SIG-M5 treated with dmso at 0.1 percent for 504 hours (cell line): ENCODE measurements at regions not wholly inside any gene's neighbourhood (a gene's known extent, or its start where the extent isn't known, plus 50 kb on each side); places are given as distances from the start of the nearest gene placed in this dataset.
"Not testable (repeated sequence)": the region's sequence is repeated elsewhere in the genome, so short reads cannot be mapped to it uniquely, and the experiment has no call there.

ENCODE experiments used
- DNase-seq: peaks from one replicate; lab custom pipeline; 2025; ENCODE audit not compliant: unreplicated experiment; lab: John Stamatoyannopoulos, UW

DNA sequence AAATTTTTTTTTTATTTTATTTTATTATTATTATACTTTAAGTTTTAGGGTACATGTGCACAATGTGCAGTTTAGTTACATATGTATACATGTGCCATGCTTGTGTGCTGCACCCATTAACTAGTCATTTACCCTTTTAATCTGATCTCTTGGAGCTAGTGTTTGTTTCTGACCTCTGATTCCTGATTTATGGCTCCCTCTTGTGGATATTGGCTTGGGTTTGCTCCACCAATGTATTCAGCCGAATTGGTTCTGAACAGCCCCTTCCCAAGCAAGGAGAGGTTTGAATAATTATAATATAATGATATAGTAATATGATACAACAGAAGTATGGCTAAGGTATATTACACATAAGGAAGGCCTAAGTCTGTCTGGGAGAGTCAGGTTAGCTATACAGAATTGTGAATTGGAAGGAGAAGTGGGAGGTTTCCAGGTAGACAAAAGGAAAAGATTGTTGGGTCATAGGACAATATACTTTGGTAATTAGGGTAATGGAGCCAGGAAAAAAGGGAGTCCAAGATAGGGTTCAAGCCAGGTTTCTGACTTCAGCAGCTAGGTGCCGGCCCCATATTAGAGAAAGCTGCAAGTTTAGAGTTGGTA, 53.1 kb upstream of the HMCN1 start:
- DNase-seq, result peak; percentile 78

DNA sequence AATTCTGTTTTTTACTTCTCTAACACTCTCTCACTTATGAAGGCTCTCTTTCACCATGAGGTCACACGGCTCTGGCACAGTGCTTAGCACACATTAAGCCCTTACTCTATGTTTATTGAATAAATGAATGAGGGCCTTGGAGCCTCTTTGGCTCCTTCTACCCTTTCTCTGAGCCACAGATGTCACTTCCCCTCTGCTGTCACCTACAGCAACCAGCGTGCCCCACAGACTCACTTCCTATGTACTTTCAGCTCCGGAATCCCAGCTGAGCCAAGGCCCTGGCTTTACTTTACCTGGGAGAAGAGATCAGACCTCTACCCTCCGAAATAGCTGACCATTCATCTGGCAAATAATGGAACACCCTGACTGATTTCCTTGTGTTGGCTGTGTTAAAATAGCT, 53.7 kb upstream of the HMCN1 start:
- DNase-seq, result peak; percentile 34

DNA sequence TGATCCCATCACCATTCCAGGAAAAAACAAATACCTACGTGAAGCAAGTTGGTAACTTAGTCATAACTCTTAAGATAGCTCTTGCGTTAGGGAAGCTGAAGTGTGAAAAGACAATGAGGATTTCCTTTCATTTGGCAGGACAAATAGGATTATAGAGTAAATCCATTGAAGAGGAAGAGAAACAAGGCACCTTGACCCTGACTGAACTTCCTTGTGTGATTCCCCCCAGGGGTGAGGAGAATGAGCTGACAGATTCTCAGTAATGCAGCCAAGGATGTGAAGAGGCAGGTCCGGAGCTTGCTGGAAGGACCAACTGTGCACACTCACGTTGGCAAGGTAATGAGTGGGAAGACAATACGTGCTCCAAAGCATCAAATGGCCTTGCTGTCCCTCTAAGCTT, 55.0 kb upstream of the HMCN1 start:
- no peak for DNase-seq

DNA sequence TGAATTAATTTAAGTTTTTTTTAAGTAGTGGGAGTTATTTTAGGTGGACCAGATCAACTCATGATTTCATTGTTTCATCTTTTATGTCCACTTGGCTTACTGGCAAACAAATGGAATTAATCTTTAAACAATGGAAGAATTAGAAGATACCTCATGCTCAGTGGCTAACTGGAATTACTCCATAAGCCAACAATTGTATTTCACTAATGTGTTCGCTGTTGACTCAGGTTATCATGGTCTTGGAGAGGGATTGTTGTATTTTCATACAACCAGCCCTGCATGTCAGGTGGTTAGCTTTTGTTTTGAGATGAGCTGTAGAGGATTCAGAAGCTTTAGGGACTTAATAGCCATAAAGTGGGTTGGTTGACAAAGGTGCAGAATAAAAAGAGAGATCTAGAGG, 57.2 kb upstream of the HMCN1 start:
- no peak for DNase-seq

DNA sequence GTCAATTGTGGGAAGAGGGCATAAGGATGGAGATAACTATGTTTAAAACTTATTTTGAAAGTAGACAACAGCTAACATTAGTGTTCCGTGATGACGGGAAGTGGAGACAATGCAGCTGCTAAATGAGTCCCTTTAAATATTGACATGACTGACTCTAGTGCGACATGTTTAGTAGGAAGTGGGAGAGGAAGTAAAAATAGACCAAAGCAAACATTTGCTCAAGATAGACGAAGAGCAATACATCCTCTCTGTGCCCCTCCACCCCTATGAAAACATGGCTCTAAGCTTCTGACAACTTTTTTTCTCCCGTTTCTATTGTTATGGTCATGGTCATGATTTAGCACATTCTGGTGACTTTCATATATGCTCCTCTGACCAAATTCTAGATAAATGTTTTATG, 60.0 kb upstream of the HMCN1 start:
- DNase-seq, result peak; percentile 89

DNA sequence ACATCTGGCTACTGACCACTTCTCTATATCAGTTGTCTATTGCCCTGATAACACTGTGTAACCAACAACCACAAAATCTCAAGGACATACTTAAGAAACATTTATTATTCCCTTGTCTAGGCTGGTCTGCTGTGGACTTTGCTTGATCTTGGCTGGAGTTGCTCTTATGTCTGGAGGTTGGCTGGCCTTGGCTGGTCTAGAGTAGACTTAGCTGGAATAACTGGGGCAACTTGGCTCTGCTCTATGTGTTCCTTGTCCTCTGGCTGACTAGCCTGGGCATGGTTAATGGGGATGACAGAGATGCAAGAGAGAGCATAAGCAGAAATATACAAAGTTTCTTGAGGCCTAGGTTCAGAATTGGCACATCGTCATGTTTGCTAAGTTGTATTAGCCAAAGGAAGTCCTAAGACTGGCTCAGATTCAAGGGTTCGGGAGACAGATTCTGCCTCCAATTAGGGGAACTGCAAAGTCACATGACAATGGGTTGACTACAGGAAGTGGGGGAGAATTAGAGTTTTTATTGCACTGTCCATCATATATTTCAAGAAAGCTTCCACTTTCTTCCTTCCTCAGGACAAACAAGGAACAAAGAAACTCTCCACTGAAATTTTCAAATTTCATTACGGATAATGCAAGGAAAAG, 61.4 kb upstream of the HMCN1 start:
- DNase-seq, result peak; percentile 33

DNA sequence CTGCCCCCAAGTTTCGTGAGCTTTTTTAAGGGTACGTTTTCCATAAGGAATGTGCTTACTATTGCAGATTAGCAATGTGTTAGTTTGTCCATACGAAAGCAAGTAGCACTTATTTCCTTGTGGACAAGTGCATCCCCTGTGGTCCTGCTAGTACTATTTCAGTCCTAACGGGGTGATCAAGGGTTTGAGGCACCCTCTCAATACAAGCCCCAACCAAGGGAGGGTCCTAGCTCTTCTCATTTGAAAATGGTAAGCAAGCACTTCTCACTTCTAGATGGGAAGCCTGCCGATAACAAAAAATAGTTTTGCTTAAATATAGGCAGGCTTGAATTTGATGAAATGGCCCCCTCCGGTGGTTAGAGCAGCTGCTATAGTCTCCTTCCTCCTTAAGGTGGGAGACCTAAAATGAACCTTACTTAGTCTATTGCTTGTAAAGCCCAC, 64.0 kb upstream of the HMCN1 start:
- peak; percentile 23 for DNase-seq

DNA sequence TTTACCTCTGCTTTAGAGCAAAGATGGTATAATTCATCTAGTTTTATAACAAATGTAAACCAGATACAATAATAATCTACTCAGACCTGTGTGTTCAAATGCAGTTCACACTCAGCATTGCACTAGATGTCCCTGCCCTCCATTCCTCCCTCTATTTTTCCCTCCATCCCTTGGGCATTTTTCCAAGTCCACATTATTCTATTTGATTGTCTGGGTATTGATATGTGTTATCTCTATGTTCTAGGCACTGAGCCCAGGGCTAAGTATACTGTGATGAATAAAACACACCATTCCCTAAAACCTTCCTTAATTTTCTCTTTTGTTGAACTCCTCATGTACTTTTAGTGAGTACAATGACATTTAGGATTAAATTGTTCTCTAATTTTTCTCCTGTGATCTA, 66.2 kb upstream of the HMCN1 start:
- DNase-seq, result no peak

DNA sequence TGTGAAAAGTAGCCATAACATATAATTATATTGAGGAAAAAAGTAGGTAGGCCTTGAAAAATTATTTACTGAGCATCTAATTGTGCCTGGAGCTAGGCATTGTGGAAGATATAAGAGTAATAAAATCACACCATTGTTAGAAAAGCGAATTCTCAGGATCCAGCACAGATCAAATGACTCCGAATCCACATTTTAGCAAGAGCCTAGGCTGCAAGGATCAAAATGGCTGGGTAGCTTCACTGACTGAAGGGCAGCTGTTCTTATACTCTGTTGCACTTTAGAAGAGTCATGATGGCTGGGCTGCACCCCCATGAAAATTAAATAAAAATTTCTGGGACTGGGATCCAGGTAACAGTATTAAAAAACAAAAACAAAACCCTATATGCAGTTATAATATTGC, 67.6 kb upstream of the HMCN1 start:
- no peak for DNase-seq

DNA sequence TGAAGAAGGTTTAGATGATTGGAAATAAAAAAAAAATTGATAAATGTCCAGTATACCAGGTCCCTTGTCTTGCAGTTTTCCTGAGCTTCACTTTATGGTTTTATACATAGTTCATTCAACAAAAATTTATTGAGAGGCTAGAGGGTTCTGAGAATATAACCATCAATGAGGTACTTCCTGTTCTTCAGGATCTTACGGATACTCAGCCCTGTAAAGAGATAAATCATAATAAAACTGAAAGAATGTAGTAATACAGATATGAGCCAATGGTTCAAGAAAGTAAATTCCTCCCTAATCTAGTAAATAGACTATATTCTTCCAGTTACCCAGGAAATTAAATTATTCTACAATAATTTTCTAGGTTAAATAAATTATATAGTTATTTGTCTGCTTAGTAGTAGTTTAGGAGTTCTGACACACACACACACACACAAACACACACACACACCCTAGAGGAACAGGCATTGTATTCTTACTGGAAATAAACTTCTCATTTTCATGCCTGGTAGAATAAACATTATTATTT, 70.4 kb upstream of the HMCN1 start:
- DNase-seq, result no peak

DNA sequence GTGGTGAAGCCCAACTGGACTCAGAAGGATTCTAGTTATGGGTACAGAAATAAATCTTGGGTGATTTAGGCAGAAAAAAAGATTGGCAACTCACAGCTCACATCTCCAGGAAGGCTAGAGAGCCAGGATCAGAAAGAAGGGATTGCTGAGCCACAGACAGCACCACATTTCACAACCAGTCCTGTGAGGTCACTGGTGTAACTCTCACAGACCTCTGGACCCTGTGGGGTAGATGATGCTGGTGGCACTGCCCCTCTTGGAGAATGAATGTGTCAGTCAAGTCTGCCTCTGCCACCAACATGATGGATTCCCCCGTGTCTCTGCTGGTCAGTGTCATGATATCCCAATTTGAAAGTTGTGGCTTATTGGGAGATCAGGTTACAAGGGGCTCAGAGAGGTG, 70.9 kb upstream of the HMCN1 start:
- no peak for DNase-seq

DNA sequence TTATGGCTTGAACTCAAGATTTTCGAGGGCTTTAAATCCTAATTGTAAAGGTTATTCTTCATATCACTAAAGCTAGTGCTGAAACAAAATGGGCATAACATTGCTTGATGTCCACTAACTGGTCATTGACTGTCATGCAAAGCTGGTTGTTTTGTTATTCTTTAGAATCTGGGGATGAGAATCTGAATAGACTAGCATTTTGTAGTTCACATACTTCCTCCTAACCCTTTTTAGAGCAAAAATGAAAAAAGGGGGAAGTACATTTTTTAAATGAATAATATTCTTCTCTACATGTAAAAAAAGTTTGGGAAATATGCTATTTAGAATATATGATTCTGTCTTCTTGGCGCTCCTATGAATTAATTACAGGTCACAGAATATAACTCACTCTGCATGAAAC, 72.2 kb upstream of the HMCN1 start:
- DNase-seq, result no peak

DNA sequence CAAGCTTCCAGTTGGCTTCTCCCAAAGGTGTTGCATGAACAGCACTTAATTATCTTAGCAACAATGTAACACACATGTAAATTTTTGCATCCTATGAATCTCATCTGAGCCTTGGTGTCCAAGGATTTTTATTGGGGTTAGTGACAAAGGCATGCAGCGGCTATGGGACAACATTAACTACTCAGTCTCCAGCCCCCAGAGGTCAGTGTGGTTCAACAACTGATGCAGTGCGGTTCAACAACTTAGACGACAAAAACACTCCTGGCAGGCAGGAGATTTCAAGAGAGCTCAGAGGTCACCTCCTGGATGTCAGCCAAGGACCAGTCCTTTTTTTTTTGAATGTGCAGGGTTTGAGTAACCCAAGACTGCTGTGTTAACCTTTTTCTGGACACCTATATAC, 77.5 kb upstream of the HMCN1 start:
- no peak for DNase-seq

DNA sequence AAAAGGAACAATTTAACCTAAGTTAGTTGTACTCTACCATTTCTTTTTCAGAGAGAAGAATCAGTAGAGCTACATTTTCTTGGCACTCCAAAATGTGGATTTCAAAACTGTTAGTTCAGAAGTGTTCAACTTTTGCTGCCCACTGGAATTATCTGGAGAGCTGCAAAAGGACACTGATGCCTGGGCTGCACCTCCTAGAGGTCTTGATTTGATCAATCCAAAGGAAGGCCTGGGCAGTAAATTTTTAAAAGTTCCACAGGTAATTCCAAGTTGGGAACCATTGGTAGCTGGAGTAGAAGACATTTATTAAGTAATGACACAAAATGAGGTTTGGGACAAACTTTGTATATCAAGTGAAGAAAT, 79.3 kb upstream of the HMCN1 start:
- DNase-seq, result no peak

DNA sequence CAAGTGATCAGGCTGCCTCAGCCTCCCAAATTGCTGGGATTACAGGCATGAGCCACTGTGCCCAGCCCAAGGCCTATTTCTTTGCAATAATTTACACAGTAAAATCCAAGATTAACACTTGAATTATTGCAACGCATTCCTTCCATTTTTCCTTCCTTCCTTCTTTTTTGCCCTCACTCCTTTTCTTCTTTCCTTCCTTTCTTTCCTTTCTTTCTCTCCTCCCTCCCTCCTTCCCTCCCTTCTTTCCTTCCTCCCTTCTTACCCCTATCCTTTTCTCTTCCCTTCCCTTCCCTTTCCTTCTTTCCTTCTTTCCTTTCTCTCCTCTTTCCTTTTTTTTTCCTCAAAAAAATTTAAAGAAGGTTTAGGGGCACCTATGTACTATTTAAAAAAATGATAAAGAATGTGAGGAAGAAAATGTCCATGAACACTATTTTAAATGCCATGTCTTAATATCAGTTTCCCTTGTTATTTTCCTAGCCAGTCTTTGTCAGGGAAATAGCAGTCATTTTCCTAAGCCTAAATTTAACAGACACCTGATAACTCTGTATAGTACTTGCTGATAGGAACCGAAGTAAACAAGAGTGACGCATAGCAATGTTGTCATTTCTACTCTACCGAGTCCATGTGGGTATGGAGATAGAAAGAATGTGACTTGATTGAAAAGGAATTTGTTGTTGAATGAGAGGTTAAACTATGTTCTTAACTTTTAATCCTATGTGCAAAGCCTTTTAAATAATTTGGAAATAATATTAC, 79.8 kb upstream of the HMCN1 start:
- no peak for DNase-seq

DNA sequence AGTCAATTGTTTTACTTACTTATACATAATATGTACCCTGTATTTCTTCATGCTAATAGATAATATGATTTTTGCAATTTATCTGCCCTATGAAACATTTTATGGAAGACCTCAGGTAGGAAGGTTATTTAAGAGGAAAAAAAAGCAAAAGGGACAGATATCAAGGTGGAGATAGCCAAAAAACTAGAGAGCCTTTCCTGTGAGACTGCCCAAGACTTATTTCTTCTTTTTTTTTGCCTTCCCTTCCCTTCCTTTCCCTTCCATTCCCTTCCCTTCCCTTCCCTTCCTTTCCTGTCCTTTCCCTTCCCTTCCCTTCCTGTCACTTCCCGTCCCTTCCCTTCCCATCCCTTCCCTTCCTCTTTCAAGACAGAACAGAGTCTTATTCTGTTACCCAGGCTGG, 80.6 kb upstream of the HMCN1 start:
- no peak for DNase-seq

DNA sequence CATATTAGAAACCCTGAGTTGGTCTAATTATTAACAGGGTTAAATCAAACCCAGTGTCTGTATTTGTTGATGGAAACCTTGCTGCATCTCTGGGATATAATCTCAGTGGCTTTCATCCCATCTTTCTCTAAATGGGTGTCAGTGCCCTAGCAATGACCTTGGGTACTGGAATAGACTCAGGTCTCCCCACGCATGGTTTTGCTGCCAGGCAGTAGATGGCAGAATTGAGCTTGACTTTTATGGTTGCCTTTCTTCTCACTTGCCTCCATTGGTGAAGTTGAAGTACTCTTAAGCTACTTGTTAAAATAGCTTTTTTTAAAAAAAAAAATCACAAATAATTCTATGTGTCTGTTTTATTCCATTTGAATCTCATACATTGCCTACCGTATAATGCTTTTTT, 81.8 kb upstream of the HMCN1 start:
- DNase-seq, result peak; percentile 46

DNA sequence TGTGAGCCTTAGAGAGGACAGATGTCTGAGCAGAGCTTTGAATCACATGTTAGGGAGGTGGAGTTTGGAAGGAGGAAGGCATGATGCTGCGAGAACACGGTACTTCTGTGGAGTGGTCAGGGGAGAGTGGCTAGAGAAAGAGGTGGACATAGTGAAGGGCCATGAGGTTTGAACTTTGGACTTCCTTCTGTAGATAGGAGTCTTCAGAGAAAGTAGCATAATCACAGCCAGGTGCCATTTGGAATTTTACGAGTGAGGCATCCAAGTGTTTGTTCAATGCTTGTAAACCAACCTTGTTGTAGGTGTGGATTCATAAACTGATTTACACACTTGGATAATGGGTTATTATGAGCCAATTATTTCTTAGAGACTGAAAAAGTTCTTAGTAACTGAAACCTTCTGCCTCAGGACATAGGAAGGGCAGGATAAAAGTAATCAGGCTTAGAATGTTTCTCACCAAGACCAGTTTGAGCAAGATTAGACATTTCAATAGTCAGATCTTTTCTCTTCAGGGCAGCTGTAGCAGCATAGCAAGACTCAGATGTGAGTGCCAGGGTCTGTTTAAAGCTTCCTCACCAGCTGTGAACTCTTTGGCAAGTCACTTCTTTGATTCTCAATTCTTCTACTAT, 83.5 kb upstream of the HMCN1 start:
- no peak for DNase-seq

DNA sequence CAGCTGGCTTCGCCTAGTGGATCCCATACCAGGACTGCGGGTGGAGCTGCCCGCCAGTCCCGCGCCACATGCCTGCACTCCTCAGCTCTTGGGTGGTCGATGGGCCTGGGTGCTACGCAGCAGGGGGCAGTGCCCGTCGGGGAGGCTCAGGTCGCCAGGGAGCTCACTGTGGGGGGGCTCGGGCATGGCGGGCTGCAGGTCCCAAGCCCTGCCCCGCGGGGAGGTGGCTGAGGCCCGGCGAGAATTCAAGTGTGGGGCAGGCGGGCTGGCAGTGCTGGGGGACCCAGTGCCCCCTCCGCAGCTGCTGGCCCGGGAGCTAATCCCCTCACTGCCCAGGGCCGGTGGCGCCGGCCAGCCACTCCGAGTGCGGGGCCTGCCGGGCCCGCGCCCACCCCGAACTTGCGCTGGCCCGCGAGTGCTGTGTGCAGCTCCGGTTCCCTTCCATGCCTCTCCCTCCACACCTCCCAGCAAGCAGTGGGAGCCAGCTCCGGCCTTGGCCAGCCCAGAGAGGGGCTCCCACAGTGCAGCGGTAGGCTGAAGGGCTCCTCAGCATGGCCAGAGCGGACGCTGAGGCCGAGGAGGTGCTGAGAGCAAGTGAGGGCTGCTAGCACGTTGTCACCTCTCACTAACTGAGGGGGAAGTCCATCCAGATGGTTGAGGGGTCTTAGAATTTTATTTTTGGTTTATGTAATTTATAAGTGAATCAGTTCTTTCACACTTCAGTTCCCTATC, 85.2 kb upstream of the HMCN1 start:
- no peak for DNase-seq

DNA sequence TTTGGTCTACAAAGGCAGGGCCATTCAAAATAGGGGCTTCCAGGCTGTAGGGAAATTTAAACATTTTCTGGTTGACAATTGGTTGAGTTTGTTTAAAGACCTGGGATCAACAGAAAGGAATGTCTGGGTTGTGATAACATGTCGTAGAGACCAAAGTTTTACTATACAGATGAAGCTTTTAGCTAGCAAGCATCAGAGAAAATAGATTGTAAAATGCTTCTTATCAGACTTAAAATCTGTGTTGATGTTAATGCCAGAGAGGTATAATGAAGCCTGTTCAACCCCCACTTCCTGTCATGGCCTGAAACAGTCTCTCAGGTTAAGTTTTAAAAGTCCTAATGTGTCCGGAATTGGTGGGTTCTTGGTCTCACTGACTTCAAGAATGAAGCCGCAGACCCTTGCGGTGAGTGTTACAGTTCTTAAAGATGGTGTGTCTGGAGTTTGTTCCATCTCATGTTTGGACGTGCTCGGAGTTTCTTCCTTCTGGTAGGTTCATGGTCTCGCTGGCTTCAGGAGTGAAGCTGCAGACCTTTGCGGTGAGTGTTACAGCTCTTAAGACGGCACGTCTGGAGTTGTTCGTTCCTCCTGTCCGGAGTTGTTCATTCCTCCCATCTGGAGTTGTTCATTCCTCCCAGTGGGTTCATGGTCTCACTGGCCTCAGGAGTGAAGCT, 86.5 kb upstream of the HMCN1 start:
- DNase-seq, result not testable (repeated sequence)
